Endothelial cell of umbilical vein (primary cell): ENCODE measurements at regions not wholly inside any gene's neighbourhood (a gene's known extent, or its start where the extent isn't known, plus 50 kb on each side); places are given as distances from the start of the nearest gene placed in this dataset.

Experiments
- BruUV-seq: library from RNA; stranded (reverse); fragments of 400-500 nt; replicated peaks from 2 replicates; lab custom pipeline; 2021; lab: Mats Ljungman, UMichigan
- CTCF ChIA-PET: fragments of 300-600, 350-600 bp; sonication (Branson Sonifier 250); formaldehyde crosslinking; loops from one replicate; lab custom pipeline; 2021; ENCODE audit warnings: antibody characterized with exemption, inconsistent platforms; lab: Charles Lee
- POLR2A ChIA-PET: fragments of 300-600, 350-600 bp; sonication (Branson Sonifier 250); formaldehyde crosslinking; loops from one replicate; lab custom pipeline; 2021; ENCODE audit warnings: antibody characterized with exemption, inconsistent platforms; lab: Charles Lee
- DNase-seq: peaks from one replicate; pipeline ENCODE4 v3.0.0-alpha.2; 2011; ENCODE audit warnings: low read depth, low spot score
- FAIRE-seq: peaks from 2 replicates; lab custom pipeline; 2011; peaks lifted over from hg19 to GRCh38; lab: Jason Lieb, UNC
- H2AFZ ChIP-seq: 2 replicates; pipeline ENCODE4 v1.6.0; 2012; ENCODE audit warnings: low read depth, low read length, control low read depth, inconsistent platforms
- H3K27ac ChIP-seq: 2 replicates; pipeline ENCODE4 v1.5.1; 2011; ENCODE audit warnings: low read depth, mild to moderate bottlenecking, control low read depth, low read length, moderate library complexity; ENCODE audit not compliant: insufficient read depth
- H3K27me3 ChIP-seq, 2 experiments: 2 replicates each; pipeline versions ENCODE4 v1.6.0 to v1.6.1; 2011; ENCODE audit warnings: low read length in 2 of 2, mixed read lengths in 1 of 2; ENCODE audit not compliant: control insufficient read depth in 2 of 2, insufficient read depth in 2 of 2
- H3K36me3 ChIP-seq, 2 experiments: 2 replicates in 1 of 2; 3 replicates in 1 of 2; pipeline ENCODE4 v1.5.1; 2011; ENCODE audit warnings: low read length in 2 of 2, mild to moderate bottlenecking in 1 of 2, moderate library complexity in 1 of 2; ENCODE audit not compliant: control insufficient read depth in 2 of 2, insufficient read depth in 2 of 2; ENCODE audit errors: extremely low read depth in 1 of 2
- H3K4me1 ChIP-seq: 3 replicates; pipeline ENCODE4 v1.5.1; 2011; ENCODE audit warnings: mild to moderate bottlenecking, low read length; ENCODE audit not compliant: control insufficient read depth, insufficient read depth; ENCODE audit errors: extremely low read depth
- H3K4me2 ChIP-seq: 2 replicates; pipeline ENCODE4 v1.6.1; 2011; ENCODE audit warnings: low read length, control low read depth, mixed read lengths; ENCODE audit not compliant: insufficient read depth
- H3K4me3 ChIP-seq, 3 experiments: fragments of 200-600 bp in 1 of 3; sonication (generic), shearing (Covaris generic) in 1 of 3; replicated peaks in 1 of 3; 2 replicates each; pipeline ENCODE4 v1.5.1; 2011 to 2016; ENCODE audit warnings: control low read depth in 3 of 3, low read length in 3 of 3, mild to moderate bottlenecking in 2 of 3, inconsistent platforms in 1 of 3, low read depth in 1 of 3, moderate library complexity in 1 of 3; ENCODE audit not compliant: insufficient read depth in 1 of 3
- H3K79me2 ChIP-seq: 2 replicates; pipeline ENCODE4 v1.6.0; 2012; ENCODE audit warnings: low read length, inconsistent platforms; ENCODE audit not compliant: control insufficient read depth, insufficient read depth
- H3K9ac ChIP-seq: replicated peaks from 2 replicates; pipeline ENCODE3; 2011; ENCODE audit warnings: low read length, control low read depth; ENCODE audit not compliant: insufficient read depth; ENCODE audit errors: extremely low read depth
- H3K9me1 ChIP-seq: replicated peaks from 3 replicates; pipeline ENCODE4 v1.6.0; 2011; ENCODE audit warnings: mild to moderate bottlenecking, low read length; ENCODE audit not compliant: control insufficient read depth, insufficient read depth; ENCODE audit errors: extremely low read depth
- H3K9me3 ChIP-seq: replicated peaks from 2 replicates; pipeline ENCODE4 v1.5.1; 2012; ENCODE audit warnings: low read length, inconsistent platforms; ENCODE audit not compliant: control insufficient read depth, insufficient read depth
- H4K20me1 ChIP-seq: replicated peaks from 2 replicates; pipeline ENCODE3; 2011; ENCODE audit warnings: mild to moderate bottlenecking, low read length; ENCODE audit not compliant: control insufficient read depth, insufficient read depth; ENCODE audit errors: extremely low read depth
- EZH2 ChIP-seq: IDR thresholded peaks from 2 replicates; pipeline ENCODE4 v1.6.1; 2012; ENCODE audit warnings: borderline replicate concordance, low read depth, mild to moderate bottlenecking, moderate library complexity, low read length, inconsistent platforms; ENCODE audit not compliant: severe bottlenecking
- FOS ChIP-seq: IDR thresholded peaks from 2 replicates; pipeline ENCODE4 v1.6.1; 2011; ENCODE audit warnings: mild to moderate bottlenecking, low read length, moderate library complexity, borderline replicate concordance; ENCODE audit not compliant: insufficient read depth
- GATA2 ChIP-seq: IDR thresholded peaks from 2 replicates; pipeline ENCODE4 v1.7.0; 2011; ENCODE audit warnings: low read depth, mild to moderate bottlenecking, moderate library complexity, mixed read lengths, low read length; ENCODE audit not compliant: insufficient read length, insufficient read depth
- JUN ChIP-seq: IDR thresholded peaks from 2 replicates; pipeline ENCODE4 v1.6.1; 2011; ENCODE audit warnings: borderline replicate concordance, low read depth; ENCODE audit not compliant: insufficient read length, insufficient read depth
- MYC ChIP-seq: IDR thresholded peaks from one replicate; pipeline ENCODE4 v1.6.1; 2011; ENCODE audit warnings: mild to moderate bottlenecking, low read depth, low read length
- POLR2A ChIP-seq: IDR thresholded peaks from 2 replicates; pipeline ENCODE4 v1.6.1; 2012; ENCODE audit warnings: low read depth, mild to moderate bottlenecking, control low read depth, low read length
- POLR2AphosphoS5 ChIP-seq: IDR thresholded peaks from 2 replicates; pipeline ENCODE4 v1.6.1; 2012; ENCODE audit warnings: low read depth, mild to moderate bottlenecking, control low read depth, low read length, moderate library complexity; ENCODE audit not compliant: insufficient read depth
- dilution Hi-C: fragments of 300-500 bp; cut with MboI; formaldehyde crosslinking; loops from one replicate; pipeline ENCODE4 v1.15.0; 2019; ENCODE audit warnings: low sequenced_read_pairs; ENCODE audit not compliant: extremely low pct_ligation_motif_present
- intact Hi-C: fragments of 100-400 bp; cut with micrococcal nuclease; formaldehyde crosslinking; loops from one replicate; pipeline ENCODE4 v1.10.0; 2022
- TF ChIP-seq, protein P1 (sequence below), 2 donors: IDR thresholded peaks; 1 replicate in 1 of 2; 2 replicates in 1 of 2; pipeline ENCODE4 v1.5.1; 2011; ENCODE audit warnings: low read length in 2 of 2, mild to moderate bottlenecking in 2 of 2, moderate library complexity in 2 of 2, control low read depth in 1 of 2, inconsistent platforms in 1 of 2, low read depth in 1 of 2; ENCODE audit not compliant: insufficient read depth in 1 of 2; ENCODE audit errors: extremely low read depth in 1 of 2
- TF ChIP-seq, protein P2 (sequence below): IDR thresholded peaks from 2 replicates; pipeline ENCODE4 v1.6.1; 2011; ENCODE audit not compliant: insufficient read depth, insufficient read length

GRCh38 chr1:30229557-30229956 lies 493.8 kb downstream of the MATN1 start:
- H2AFZ ChIP-seq: no peak overlapping the region
- H3K9me1 ChIP-seq: no peaks in the 10 kb centered on the region
- H3K4me3 ChIP-seq: no peak overlapping the region
- no peaks in the 10 kb centered on the region for H3K79me2 ChIP-seq
- H4K20me1 ChIP-seq: no peaks in the 10 kb centered on the region
- BruUV-seq: no TSS peak
- intact Hi-C loops: no loop called here
- dilution Hi-C loops: no loop called here
- ChIA-PET CTCF (no interaction called here), POLR2A (no interaction called here)
- no peaks in the 10 kb centered on the region for H3K36me3 ChIP-seq
- no peaks in the 10 kb centered on the region for H3K27me3 ChIP-seq
- no peak overlapping the region for H3K27ac ChIP-seq
- H3K9ac ChIP-seq: no peak overlapping the region
- H3K4me1 ChIP-seq: no peaks in the 10 kb centered on the region
- FAIRE-seq (no peak), DNase-seq (no peak)
- no peaks in the 10 kb centered on the region for H3K9me3 ChIP-seq
- TF ChIP-seq JUN: no peak
- TF ChIP-seq MYC: no peak
- TF ChIP-seq, protein P1, sequence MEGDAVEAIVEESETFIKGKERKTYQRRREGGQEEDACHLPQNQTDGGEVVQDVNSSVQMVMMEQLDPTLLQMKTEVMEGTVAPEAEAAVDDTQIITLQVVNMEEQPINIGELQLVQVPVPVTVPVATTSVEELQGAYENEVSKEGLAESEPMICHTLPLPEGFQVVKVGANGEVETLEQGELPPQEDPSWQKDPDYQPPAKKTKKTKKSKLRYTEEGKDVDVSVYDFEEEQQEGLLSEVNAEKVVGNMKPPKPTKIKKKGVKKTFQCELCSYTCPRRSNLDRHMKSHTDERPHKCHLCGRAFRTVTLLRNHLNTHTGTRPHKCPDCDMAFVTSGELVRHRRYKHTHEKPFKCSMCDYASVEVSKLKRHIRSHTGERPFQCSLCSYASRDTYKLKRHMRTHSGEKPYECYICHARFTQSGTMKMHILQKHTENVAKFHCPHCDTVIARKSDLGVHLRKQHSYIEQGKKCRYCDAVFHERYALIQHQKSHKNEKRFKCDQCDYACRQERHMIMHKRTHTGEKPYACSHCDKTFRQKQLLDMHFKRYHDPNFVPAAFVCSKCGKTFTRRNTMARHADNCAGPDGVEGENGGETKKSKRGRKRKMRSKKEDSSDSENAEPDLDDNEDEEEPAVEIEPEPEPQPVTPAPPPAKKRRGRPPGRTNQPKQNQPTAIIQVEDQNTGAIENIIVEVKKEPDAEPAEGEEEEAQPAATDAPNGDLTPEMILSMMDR (IDR thresholded peaks at IDR 0.05; ENCODE audit: extremely low read depth in 1 of 2, insufficient read depth in 1 of 2, low read depth in 1 of 2, low read length in 2 of 2): no peak
- TF ChIP-seq GATA2: no peak
- TF ChIP-seq POLR2AphosphoS5: no peak
- no peak for TF ChIP-seq FOS
- no peak for TF ChIP-seq EZH2
- TF ChIP-seq, protein P2, sequence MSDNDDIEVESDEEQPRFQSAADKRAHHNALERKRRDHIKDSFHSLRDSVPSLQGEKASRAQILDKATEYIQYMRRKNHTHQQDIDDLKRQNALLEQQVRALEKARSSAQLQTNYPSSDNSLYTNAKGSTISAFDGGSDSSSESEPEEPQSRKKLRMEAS: no peak
- TF ChIP-seq POLR2A: no peak
- H3K4me2 ChIP-seq: no peak overlapping the region
